HepG2 (cell line): ENCODE measurements at regions not wholly inside any gene's neighbourhood (a gene's known extent, or its start where the extent isn't known, plus 50 kb on each side); places are given as distances from the start of the nearest gene placed in this dataset.

Experiments used
- ATAC-seq: fragments of 200-7000 bp; cut with Tn5 transposase; 3 replicates; pipeline ENCODE4 v1.9.1; 2020; ENCODE audit warnings: mild to moderate bottlenecking, moderate library complexity
- BruUV-seq: library from RNA; stranded (reverse); fragments of 400-500 nt; replicated peaks from 2 replicates; lab custom pipeline; 2021; lab: Mats Ljungman, UMichigan
- CTCF ChIA-PET: fragments of 300-600 bp; formaldehyde crosslinking; extraction: SDS; loops from one replicate; lab custom pipeline; 2021; ENCODE audit warnings: low total read pairs, inconsistent platforms, low intra/inter-chr PET ratio; lab: Yijun Ruan, JAX
- POLR2A ChIA-PET: fragments of 350-600 bp; sonication (Branson Sonifier 250); formaldehyde crosslinking; loops from one replicate; lab custom pipeline; 2020; ENCODE audit warnings: antibody characterized with exemption, inconsistent platforms; lab: Yijun Ruan, JAX
- DNase-seq: peaks from one replicate; pipeline ENCODE4 v3.0.0-alpha.2; 2015; ENCODE audit warnings: low spot score
- FAIRE-seq: peaks from 3 replicates; lab custom pipeline; 2011; peaks lifted over from hg19 to GRCh38; lab: Jason Lieb, UNC
- H2AFZ ChIP-seq: one replicate; pipeline ENCODE4 v1.6.1; 2011; ENCODE audit warnings: low read length, inconsistent platforms
- H3K27ac ChIP-seq: fragments of 300-600 bp; 3 replicates; pipeline ENCODE4 v1.8.0; 2011; ENCODE audit warnings: mixed run types, mild to moderate bottlenecking, mixed read lengths, low read length, inconsistent platforms; ENCODE audit not compliant: insufficient read depth; ENCODE audit errors: extremely low read length
- H3K27me3 ChIP-seq, 2 experiments: fragments of 200-600 bp in 1 of 2; 2 replicates in 1 of 2; 3 replicates in 1 of 2; pipeline versions ENCODE4 v1.6.0 to v1.8.0; 2011; ENCODE audit warnings: low read length in 2 of 2, mild to moderate bottlenecking in 2 of 2, moderate library complexity in 2 of 2, inconsistent platforms in 1 of 2; ENCODE audit not compliant: insufficient read depth in 2 of 2, control insufficient read depth in 1 of 2
- H3K36me3 ChIP-seq, 2 experiments: fragments of 200-600 bp in 1 of 2; replicated peaks in 1 of 2; 2 replicates in 1 of 2; 3 replicates in 1 of 2; pipeline versions ENCODE4 v1.5.1 to v1.8.0; 2011; ENCODE audit warnings: low read length in 2 of 2, inconsistent platforms in 1 of 2; ENCODE audit not compliant: insufficient read depth in 2 of 2, control insufficient read depth in 1 of 2
- H3K4me1 ChIP-seq: 2 replicates; pipeline ENCODE4 v1.5.1; 2012; ENCODE audit warnings: low read length, inconsistent platforms; ENCODE audit not compliant: insufficient read depth
- H3K4me2 ChIP-seq: 2 replicates; pipeline ENCODE4 v1.6.0; 2011; ENCODE audit warnings: low read depth, low read length, inconsistent platforms
- H3K4me3 ChIP-seq, 3 experiments: fragments of 200-600 bp in 1 of 3; sonication (generic), shearing (Covaris generic) in 1 of 3; replicated peaks in 1 of 3; 2 replicates each; pipeline ENCODE4 v1.5.1; 2011 to 2016; ENCODE audit warnings: low read length in 3 of 3, inconsistent platforms in 2 of 3, low read depth in 2 of 3, mild to moderate bottlenecking in 2 of 3, control low read depth in 1 of 3, mixed read lengths in 1 of 3; ENCODE audit not compliant: insufficient read depth in 1 of 3
- H3K79me2 ChIP-seq: one replicate; pipeline ENCODE4 v1.6.1; 2011; ENCODE audit warnings: low read length, inconsistent platforms; ENCODE audit not compliant: insufficient read depth
- H3K9ac ChIP-seq: 2 replicates; pipeline ENCODE4 v1.6.0; 2011; ENCODE audit warnings: mild to moderate bottlenecking, low read depth, low read length, inconsistent platforms; ENCODE audit not compliant: insufficient read depth
- H3K9me3 ChIP-seq: 2 replicates; pipeline ENCODE4 v1.5.1; 2012; ENCODE audit warnings: mild to moderate bottlenecking, low read length
- H4K20me1 ChIP-seq: 2 replicates; pipeline ENCODE4 v1.6.0; 2011; ENCODE audit warnings: inconsistent platforms, mild to moderate bottlenecking, low read length, moderate library complexity; ENCODE audit not compliant: insufficient read depth
- ATF1 ChIP-seq: IDR thresholded peaks from 2 replicates; pipeline ENCODE4 v1.6.1; 2016; ENCODE audit warnings: mild to moderate bottlenecking, control low read depth
- BCL6 ChIP-seq: IDR thresholded peaks from 2 replicates; pipeline ENCODE4 v1.6.1; 2016; ENCODE audit warnings: missing genetic modification reagents, missing compliant biosample characterization
- NCOR1 ChIP-seq: fragments of 200-600 bp; sonication (generic); IDR thresholded peaks from 2 replicates; pipeline ENCODE4 v1.7.0; 2017; ENCODE audit warnings: antibody characterized with exemption, low read length, borderline replicate concordance
- ZFP37 ChIP-seq: sonication (generic); formaldehyde crosslinking; IDR thresholded peaks from 2 replicates; pipeline ENCODE4 v1.4.0; 2020; ENCODE audit warnings: missing genetic modification reagents, borderline replicate concordance
- ZNF251 ChIP-seq: sonication (generic); formaldehyde crosslinking; IDR thresholded peaks from 2 replicates; pipeline ENCODE4 v1.9.0; 2021; ENCODE audit warnings: mild to moderate bottlenecking, missing genetic modification reagents
- ZNF530 ChIP-seq: sonication (generic); formaldehyde crosslinking; IDR thresholded peaks from 2 replicates; pipeline ENCODE4 v1.5.0; 2020; ENCODE audit warnings: low read depth, mild to moderate bottlenecking, missing genetic modification reagents
- ZNF577 ChIP-seq: sonication (generic); formaldehyde crosslinking; IDR thresholded peaks from 2 replicates; pipeline ENCODE4 v1.4.0; 2020; ENCODE audit warnings: mild to moderate bottlenecking, low read depth, missing genetic modification reagents, borderline replicate concordance
- ZNF607 ChIP-seq: sonication (generic); formaldehyde crosslinking; IDR thresholded peaks from 2 replicates; pipeline ENCODE4 v1.5.1; 2020; ENCODE audit warnings: missing genetic modification reagents, mild to moderate bottlenecking, borderline replicate concordance
- ZNF652 ChIP-seq: IDR thresholded peaks from 2 replicates; pipeline ENCODE4 v1.6.1; 2016; ENCODE audit warnings: low read depth, borderline replicate concordance
- in situ Hi-C: cut with HindIII; loops from 2 replicates; pipeline ENCODE4 v1.10.0; 2017; ENCODE audit warnings: low pct_unique_long_range_greater_than_20kb; ENCODE audit not compliant: extremely low pct_ligation_motif_present
- intact Hi-C: fragments of 100-400 bp; cut with micrococcal nuclease; formaldehyde crosslinking; loops from one replicate; pipeline ENCODE4 v1.10.0; 2022; ENCODE audit not compliant: unreplicated experiment
- TF ChIP-seq, protein P1 (sequence below): sonication (generic); formaldehyde crosslinking; IDR thresholded peaks from one replicate; pipeline ENCODE4 v1.5.1; 2020; ENCODE audit warnings: mild to moderate bottlenecking, missing genetic modification reagents; ENCODE audit errors: not compliant biosample characterization
- TF ChIP-seq, protein P2 (sequence below): IDR thresholded peaks from 2 replicates; pipeline ENCODE4 v1.6.1; 2016
- TF ChIP-seq, protein P3 (sequence below): sonication (generic); formaldehyde crosslinking; IDR thresholded peaks from 2 replicates; pipeline ENCODE4 v1.8.0; 2022; ENCODE audit warnings: mild to moderate bottlenecking, missing genetic modification reagents, borderline replicate concordance
- TF ChIP-seq, protein P4 (sequence below): IDR thresholded peaks from 2 replicates; pipeline ENCODE4 v1.6.1; 2012; ENCODE audit warnings: inconsistent platforms
- TF ChIP-seq, protein P5 (sequence below): sonication (generic); formaldehyde crosslinking; IDR thresholded peaks from 2 replicates; pipeline ENCODE4 v1.4.0; 2020; ENCODE audit warnings: missing genetic modification reagents

DNA sequence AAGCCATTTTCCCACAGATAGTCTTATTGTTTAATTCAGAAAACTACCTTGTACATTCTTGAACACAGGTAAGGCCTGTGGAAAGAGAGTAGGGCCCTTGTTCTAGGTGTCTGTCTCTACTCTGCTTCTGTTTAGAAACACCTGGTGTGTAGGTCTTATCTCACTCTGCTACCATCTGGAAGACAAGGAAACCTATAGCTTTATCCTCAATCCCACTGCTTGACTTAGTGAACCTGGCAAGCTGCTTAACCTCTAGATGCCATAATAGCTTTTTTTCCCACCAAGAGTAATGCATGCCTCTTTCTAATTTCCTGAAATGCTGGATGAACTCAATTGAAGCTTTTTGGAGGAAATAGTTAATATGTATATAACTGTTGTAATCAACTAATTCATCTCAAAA lies 82.6 kb upstream of the RAP2B start:
- Histone ChIP-seq H3K27ac (no peak overlapping the region), H3K79me2 (no peaks in the 10 kb centered on the region), H3K9ac (no peak overlapping the region), H4K20me1 (no peaks in the 10 kb centered on the region), H3K4me2 (no peak overlapping the region), H3K4me1 (no peaks in the 10 kb centered on the region), H3K36me3 (no peaks in the 10 kb centered on the region), H2AFZ (no peak overlapping the region), H3K9me3 (no peaks in the 10 kb centered on the region), H3K27me3 (no peaks in the 10 kb centered on the region), H3K4me3 (no peak overlapping the region)
- no peak for FAIRE-seq
- no TSS peak for BruUV-seq
- no peak for DNase-seq
- ChIA-PET CTCF (no interaction called here), POLR2A (no interaction called here)
- intact Hi-C loops: no loop called here
- TF ChIP-seq, protein P1, sequence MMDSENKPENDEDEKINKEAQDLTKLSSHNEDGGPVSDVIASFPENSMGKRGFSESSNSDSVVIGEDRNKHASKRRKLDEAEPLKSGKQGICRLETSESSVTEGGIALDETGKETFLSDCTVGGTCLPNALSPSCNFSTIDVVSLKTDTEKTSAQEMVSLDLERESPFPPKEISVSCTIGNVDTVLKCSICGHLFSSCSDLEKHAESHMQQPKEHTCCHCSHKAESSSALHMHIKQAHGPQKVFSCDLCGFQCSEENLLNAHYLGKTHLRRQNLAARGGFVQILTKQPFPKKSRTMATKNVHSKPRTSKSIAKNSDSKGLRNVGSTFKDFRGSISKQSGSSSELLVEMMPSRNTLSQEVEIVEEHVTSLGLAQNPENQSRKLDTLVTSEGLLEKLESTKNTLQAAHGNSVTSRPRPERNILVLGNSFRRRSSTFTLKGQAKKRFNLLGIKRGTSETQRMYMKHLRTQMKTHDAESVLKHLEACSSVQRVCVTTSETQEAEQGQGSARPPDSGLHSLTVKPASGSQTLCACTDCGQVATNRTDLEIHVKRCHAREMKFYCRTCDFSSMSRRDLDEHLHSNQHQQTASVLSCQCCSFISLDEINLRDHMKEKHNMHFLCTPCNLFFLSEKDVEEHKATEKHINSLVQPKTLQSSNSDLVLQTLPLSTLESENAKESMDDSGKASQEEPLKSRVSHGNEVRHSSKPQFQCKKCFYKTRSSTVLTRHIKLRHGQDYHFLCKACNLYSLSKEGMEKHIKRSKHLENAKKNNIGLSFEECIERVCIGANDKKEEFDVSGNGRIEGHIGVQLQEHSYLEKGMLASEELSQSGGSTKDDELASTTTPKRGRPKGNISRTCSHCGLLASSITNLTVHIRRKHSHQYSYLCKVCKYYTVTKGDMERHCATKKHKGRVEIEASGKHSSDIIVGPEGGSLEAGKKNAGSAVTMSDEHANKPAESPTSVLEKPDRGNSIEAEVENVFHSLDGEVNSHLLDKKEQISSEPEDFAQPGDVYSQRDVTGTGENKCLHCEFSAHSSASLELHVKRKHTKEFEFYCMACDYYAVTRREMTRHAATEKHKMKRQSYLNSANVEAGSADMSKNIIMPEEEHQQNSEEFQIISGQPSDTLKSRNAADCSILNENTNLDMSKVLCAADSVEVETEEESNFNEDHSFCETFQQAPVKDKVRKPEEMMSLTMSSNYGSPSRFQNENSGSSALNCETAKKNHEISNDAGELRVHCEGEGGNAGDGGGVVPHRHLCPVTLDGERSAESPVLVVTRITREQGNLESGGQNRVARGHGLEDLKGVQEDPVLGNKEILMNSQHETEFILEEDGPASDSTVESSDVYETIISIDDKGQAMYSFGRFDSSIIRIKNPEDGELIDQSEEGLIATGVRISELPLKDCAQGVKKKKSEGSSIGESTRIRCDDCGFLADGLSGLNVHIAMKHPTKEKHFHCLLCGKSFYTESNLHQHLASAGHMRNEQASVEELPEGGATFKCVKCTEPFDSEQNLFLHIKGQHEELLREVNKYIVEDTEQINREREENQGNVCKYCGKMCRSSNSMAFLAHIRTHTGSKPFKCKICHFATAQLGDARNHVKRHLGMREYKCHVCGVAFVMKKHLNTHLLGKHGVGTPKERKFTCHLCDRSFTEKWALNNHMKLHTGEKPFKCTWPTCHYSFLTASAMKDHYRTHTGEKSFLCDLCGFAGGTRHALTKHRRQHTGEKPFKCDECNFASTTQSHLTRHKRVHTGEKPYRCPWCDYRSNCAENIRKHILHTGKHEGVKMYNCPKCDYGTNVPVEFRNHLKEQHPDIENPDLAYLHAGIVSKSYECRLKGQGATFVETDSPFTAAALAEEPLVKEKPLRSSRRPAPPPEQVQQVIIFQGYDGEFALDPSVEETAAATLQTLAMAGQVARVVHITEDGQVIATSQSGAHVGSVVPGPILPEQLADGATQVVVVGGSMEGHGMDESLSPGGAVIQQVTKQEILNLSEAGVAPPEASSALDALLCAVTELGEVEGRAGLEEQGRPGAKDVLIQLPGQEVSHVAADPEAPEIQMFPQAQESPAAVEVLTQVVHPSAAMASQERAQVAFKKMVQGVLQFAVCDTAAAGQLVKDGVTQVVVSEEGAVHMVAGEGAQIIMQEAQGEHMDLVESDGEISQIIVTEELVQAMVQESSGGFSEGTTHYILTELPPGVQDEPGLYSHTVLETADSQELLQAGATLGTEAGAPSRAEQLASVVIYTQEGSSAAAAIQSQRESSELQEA (CRISPR knock-in tag): no peak
- TF ChIP-seq ZNF607 (CRISPR knock-in tag) (no peak), BCL6 (CRISPR knock-in tag) (no peak), ATF1 (CRISPR knock-in tag) (no peak), ZNF251 (CRISPR knock-in tag) (no peak), ZNF652 (no peak), ZNF577 (CRISPR knock-in tag) (no peak), NCOR1 (no peak), ZNF530 (CRISPR knock-in tag) (no peak), ZFP37 (no peak)
- TF ChIP-seq, protein P2, sequence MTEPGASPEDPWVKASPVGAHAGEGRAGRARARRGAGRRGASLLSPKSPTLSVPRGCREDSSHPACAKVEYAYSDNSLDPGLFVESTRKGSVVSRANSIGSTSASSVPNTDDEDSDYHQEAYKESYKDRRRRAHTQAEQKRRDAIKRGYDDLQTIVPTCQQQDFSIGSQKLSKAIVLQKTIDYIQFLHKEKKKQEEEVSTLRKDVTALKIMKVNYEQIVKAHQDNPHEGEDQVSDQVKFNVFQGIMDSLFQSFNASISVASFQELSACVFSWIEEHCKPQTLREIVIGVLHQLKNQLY (CRISPR knock-in tag): no peak
- TF ChIP-seq, protein P3, sequence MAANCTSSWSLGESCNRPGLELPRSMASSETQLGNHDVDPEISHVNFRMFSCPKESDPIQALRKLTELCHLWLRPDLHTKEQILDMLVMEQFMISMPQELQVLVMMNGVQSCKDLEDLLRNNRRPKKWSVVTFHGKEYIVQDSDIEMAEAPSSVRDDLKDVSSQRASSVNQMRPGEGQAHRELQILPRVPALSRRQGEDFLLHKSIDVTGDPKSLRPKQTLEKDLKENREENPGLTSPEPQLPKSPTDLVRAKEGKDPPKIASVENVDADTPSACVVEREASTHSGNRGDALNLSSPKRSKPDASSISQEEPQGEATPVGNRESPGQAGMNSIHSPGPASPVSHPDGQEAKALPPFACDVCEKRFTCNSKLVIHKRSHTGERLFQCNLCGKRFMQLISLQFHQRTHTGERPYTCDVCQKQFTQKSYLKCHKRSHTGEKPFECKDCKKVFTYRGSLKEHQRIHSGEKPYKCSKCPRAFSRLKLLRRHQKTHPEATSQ: no peak
- TF ChIP-seq, protein P4, sequence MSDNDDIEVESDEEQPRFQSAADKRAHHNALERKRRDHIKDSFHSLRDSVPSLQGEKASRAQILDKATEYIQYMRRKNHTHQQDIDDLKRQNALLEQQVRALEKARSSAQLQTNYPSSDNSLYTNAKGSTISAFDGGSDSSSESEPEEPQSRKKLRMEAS: no peak
- TF ChIP-seq, protein P5, sequence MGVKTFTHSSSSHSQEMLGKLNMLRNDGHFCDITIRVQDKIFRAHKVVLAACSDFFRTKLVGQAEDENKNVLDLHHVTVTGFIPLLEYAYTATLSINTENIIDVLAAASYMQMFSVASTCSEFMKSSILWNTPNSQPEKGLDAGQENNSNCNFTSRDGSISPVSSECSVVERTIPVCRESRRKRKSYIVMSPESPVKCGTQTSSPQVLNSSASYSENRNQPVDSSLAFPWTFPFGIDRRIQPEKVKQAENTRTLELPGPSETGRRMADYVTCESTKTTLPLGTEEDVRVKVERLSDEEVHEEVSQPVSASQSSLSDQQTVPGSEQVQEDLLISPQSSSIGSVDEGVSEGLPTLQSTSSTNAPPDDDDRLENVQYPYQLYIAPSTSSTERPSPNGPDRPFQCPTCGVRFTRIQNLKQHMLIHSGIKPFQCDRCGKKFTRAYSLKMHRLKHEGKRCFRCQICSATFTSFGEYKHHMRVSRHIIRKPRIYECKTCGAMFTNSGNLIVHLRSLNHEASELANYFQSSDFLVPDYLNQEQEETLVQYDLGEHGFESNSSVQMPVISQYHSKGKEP (CRISPR knock-in tag): no peak
- ATAC-seq: no peak
- in situ Hi-C loops: no loop called here
